Activated CD8-positive, alpha-beta memory T cell treated with anti-CD3 and anti-CD28 coated beads, Interleukin-2, amount 50 U/mL, for 48 hours (primary cell): ENCODE measurements at regions not wholly inside any gene's neighbourhood (a gene's known extent, or its start where the extent isn't known, plus 50 kb on each side); places are given as distances from the start of the nearest gene placed in this dataset.

Source experiments
- DNase-seq: peaks from one replicate; pipeline ENCODE4 v3.0.0-alpha.2; 2020

GRCh38 chr10:111999205-111999914 lies 184.2 kb downstream of the GPAM start:
- DNase-seq = no peak

GRCh38 chr10:111999915-112000302 lies 183.7 kb downstream of the GPAM start:
- no peak for DNase-seq

GRCh38 chr10:112000466-112000865 lies 183.1 kb downstream of the GPAM start:
- no peak for DNase-seq

GRCh38 chr10:112002206-112002605 lies 181.4 kb downstream of the GPAM start:
- DNase-seq = no peak

GRCh38 chr10:112004075-112004474 lies 179.5 kb downstream of the GPAM start:
- DNase-seq = no peak

GRCh38 chr10:112005044-112005443 lies 178.5 kb downstream of the GPAM start:
- no peak for DNase-seq

- no peak for DNase-seq
Measured at GRCh38 chr10:112006407-112006806, 177.2 kb downstream of the GPAM start.

GRCh38 chr10:112006831-112007230 lies 176.7 kb downstream of the GPAM start:
- DNase-seq = no peak

- no peak for DNase-seq
Measured at GRCh38 chr10:112022196-112022595, 161.4 kb downstream of the GPAM start.

- no peak for DNase-seq
Measured at GRCh38 chr10:112024079-112024478, 159.5 kb downstream of the GPAM start.

- DNase-seq = no peak
Measured at GRCh38 chr10:112025228-112025627, 158.3 kb downstream of the GPAM start.

GRCh38 chr10:112026438-112026837 lies 157.1 kb downstream of the GPAM start:
- DNase-seq = no peak

GRCh38 chr10:112027731-112028280 lies 155.8 kb downstream of the GPAM start:
- no peak for DNase-seq

- no peak for DNase-seq
Measured at GRCh38 chr10:112030431-112030830, 153.1 kb downstream of the GPAM start.

GRCh38 chr10:112039823-112040222 lies 143.7 kb downstream of the GPAM start:
- DNase-seq = no peak

- no peak for DNase-seq
Measured at GRCh38 chr10:112040696-112041095, 142.9 kb downstream of the GPAM start.

- DNase-seq = no peak
Measured at GRCh38 chr10:112045938-112046337, 137.6 kb downstream of the GPAM start.

- no peak for DNase-seq
Measured at GRCh38 chr10:112047674-112048073, 135.9 kb downstream of the GPAM start.

GRCh38 chr10:112052166-112052565 lies 131.4 kb downstream of the GPAM start:
- DNase-seq = no peak

GRCh38 chr10:112053895-112054294 lies 129.7 kb downstream of the GPAM start:
- no peak for DNase-seq

GRCh38 chr10:112054516-112054915 lies 129.0 kb downstream of the GPAM start:
- DNase-seq = no peak

GRCh38 chr10:112057072-112057471 lies 126.5 kb downstream of the GPAM start:
- DNase-seq = no peak

GRCh38 chr10:112059220-112059619 lies 124.3 kb downstream of the GPAM start:
- DNase-seq = no peak

- DNase-seq = no peak
Measured at GRCh38 chr10:112071596-112072133, 111.9 kb downstream of the GPAM start.

- DNase-seq = no peak
Measured at GRCh38 chr10:112078003-112078402, 105.6 kb downstream of the GPAM start.
